ENCODE measurements at regions not wholly inside any gene's neighbourhood (a gene's known extent, or its start where the extent isn't known, plus 50 kb on each side); places are given as distances from the start of the nearest gene placed in this dataset.

GRCh38 chrX:26873736-26874135 is 589.4 kb downstream of the PPP4R3C start:
- no peak for TF ChIP-seq CTCF (IDR thresholded peaks at IDR 0.05)
- TF ChIP-seq POLR2A (IDR thresholded peaks at IDR 0.05), result no peak
- intact Hi-C loops (cut with DNase I; ENCODE audit: low total_unique reads), result no loop called here
- 90 to 96% methylated on average over 4 to 9 of the region's 29 CpGs for WGBS, 2 donors
- no peak for DNase-seq (ENCODE audit: low spot score in 2 of 2)
- H3K4me3 ChIP-seq (ENCODE audit: low read depth, poor library complexity, severe bottlenecking), result no peak overlapping the region

- TF ChIP-seq CTCF (IDR thresholded peaks at IDR 0.05), result no peak
- TF ChIP-seq POLR2A (IDR thresholded peaks at IDR 0.05), result no peak
- no peak overlapping the region for H3K4me3 ChIP-seq (ENCODE audit: low read depth, poor library complexity, severe bottlenecking)
- intact Hi-C loops (cut with DNase I; ENCODE audit: low total_unique reads), result no loop called here
- WGBS, 2 donors, result 85 to 100% methylated on average over 1 of the region's 1 CpG
- no peak for DNase-seq (ENCODE audit: low spot score in 2 of 2)
These were observed 591.2 kb downstream of the PPP4R3C start for GRCh38 chrX:26871967-26872366.

- no peak overlapping the region for H3K4me3 ChIP-seq (ENCODE audit: low read depth, poor library complexity, severe bottlenecking)
- no peak for DNase-seq (ENCODE audit: low spot score in 2 of 2)
- WGBS, 2 donors, result 6 to 21% methylated on average over 1 of the region's 1 CpG
- TF ChIP-seq CTCF (IDR thresholded peaks at IDR 0.05) (no peak), POLR2A (IDR thresholded peaks at IDR 0.05) (no peak)
- intact Hi-C loops (cut with DNase I; ENCODE audit: low total_unique reads), result no loop called here
These were observed 611.2 kb downstream of the PPP4R3C start for GRCh38 chrX:26851981-26852380.

- no peak for DNase-seq (ENCODE audit: low spot score in 2 of 2)
- no peak overlapping the region for H3K4me3 ChIP-seq (ENCODE audit: low read depth, poor library complexity, severe bottlenecking)
- 35 to 66% methylated on average over 2 of the region's 2 CpGs for WGBS, 2 donors
- intact Hi-C loops (cut with DNase I; ENCODE audit: low total_unique reads), result loop anchor here (5.0 kb wide), 1 partner anchor 961 kb away; no protein-coding TSS in a partner anchor
- TF ChIP-seq POLR2A (IDR thresholded peaks at IDR 0.05) (no peak), CTCF (IDR thresholded peaks at IDR 0.05) (no peak)
These were observed 614.6 kb downstream of the PPP4R3C start for GRCh38 chrX:26848511-26848910.

- DNase-seq (ENCODE audit: low spot score in 2 of 2), result no peak
- WGBS, 2 donors, result 51 to 71% methylated on average over 2 of the region's 2 CpGs
- no peak overlapping the region for H3K4me3 ChIP-seq (ENCODE audit: low read depth, poor library complexity, severe bottlenecking)
- intact Hi-C loops (cut with DNase I; ENCODE audit: low total_unique reads), result loop anchor here (5.0 kb wide), 1 partner anchor 958 kb away; no protein-coding TSS in a partner anchor
- TF ChIP-seq CTCF (IDR thresholded peaks at IDR 0.05) (no peak), POLR2A (IDR thresholded peaks at IDR 0.05) (no peak)
These were observed 618.1 kb downstream of the PPP4R3C start for GRCh38 chrX:26845056-26845455.

- no peak overlapping the region for H3K4me3 ChIP-seq (ENCODE audit: low read depth, poor library complexity, severe bottlenecking)
- intact Hi-C loops (cut with DNase I; ENCODE audit: low total_unique reads), result no loop called here
- 63% methylated on average over 1 of the region's 1 CpG; no CpG with 5 or more reads in 1 of the 2 donors for WGBS, 2 donors
- TF ChIP-seq POLR2A (IDR thresholded peaks at IDR 0.05) (no peak), CTCF (IDR thresholded peaks at IDR 0.05) (no peak)
- no peak for DNase-seq (ENCODE audit: low spot score in 2 of 2)
These were observed 606.5 kb downstream of the MAGEB5 start for GRCh38 chrX:26822448-26822847.

All from lower leg skin (tissue), 4 donors.